H1 (cell line): ENCODE measurements at regions not wholly inside any gene's neighbourhood (a gene's known extent, or its start where the extent isn't known, plus 50 kb on each side); places are given as distances from the start of the nearest gene placed in this dataset.

Experiments used
- CTCF ChIA-PET: fragments of 300-600 bp; sonication (Branson Sonifier 250); formaldehyde crosslinking; loops from one replicate; lab custom pipeline; 2021; ENCODE audit not compliant: partially characterized antibody; lab: Charles Lee
- POLR2A ChIA-PET: fragments of 300-600 bp; sonication (Branson Sonifier 250); formaldehyde crosslinking; loops from one replicate; lab custom pipeline; 2021; ENCODE audit warnings: inconsistent platforms; ENCODE audit not compliant: partially characterized antibody; lab: Charles Lee
- DNase-seq, 2 experiments: peaks; one replicate each; pipeline versions ENCODE4 v3.0.0 to v3.0.0-alpha.2; 2010 to 2022; ENCODE audit warnings: low spot score in 2 of 2, low read depth in 1 of 2, mixed read lengths in 1 of 2
- FAIRE-seq: peaks from 2 replicates; lab custom pipeline; 2011; peaks lifted over from hg19 to GRCh38; lab: Jason Lieb, UNC
- H2AFZ ChIP-seq: 2 replicates; pipeline ENCODE4 v1.8.1; 2012; ENCODE audit warnings: low read length, inconsistent platforms
- H2AK5ac ChIP-seq: 2 replicates; pipeline ENCODE4 v1.6.1; 2013; ENCODE audit warnings: low read depth, low read length
- H2BK120ac ChIP-seq: replicated peaks from 2 replicates; pipeline ENCODE3; 2013; ENCODE audit warnings: low read depth, low read length, inconsistent platforms
- H2BK12ac ChIP-seq: 2 replicates; pipeline ENCODE4 v1.6.1; 2013; ENCODE audit warnings: low read depth, low read length
- H2BK15ac ChIP-seq: 2 replicates; pipeline ENCODE4 v1.6.1; 2013; ENCODE audit warnings: low read length
- H2BK20ac ChIP-seq: 2 replicates; pipeline ENCODE4 v1.6.1; 2013; ENCODE audit warnings: low read length
- H2BK5ac ChIP-seq: 2 replicates; pipeline ENCODE4 v1.6.1; 2013; ENCODE audit warnings: low read depth, low read length
- H3K14ac ChIP-seq: 2 replicates; pipeline ENCODE4 v1.6.1; 2013; ENCODE audit warnings: inconsistent platforms; ENCODE audit not compliant: insufficient read length
- H3K18ac ChIP-seq: 2 replicates; pipeline ENCODE4 v1.6.1; 2013; ENCODE audit warnings: low read length; ENCODE audit errors: extremely low read depth
- H3K23ac ChIP-seq: 2 replicates; pipeline ENCODE4 v1.6.1; 2013; ENCODE audit warnings: inconsistent platforms; ENCODE audit not compliant: insufficient read length
- H3K23me2 ChIP-seq: 2 replicates; pipeline ENCODE4 v1.6.1; 2013; ENCODE audit warnings: low read depth, low read length
- H3K27ac ChIP-seq: 2 replicates; pipeline ENCODE4 v1.6.1; 2011; ENCODE audit warnings: low read depth, low read length, inconsistent platforms
- H3K27me3 ChIP-seq, 4 experiments: replicated peaks in 1 of 4; 1 replicate in 1 of 4; 2 replicates in 3 of 4; pipeline versions ENCODE4 v1.6.1 to v1.8.1; 2011 to 2013; ENCODE audit warnings: low read length in 3 of 4, mild to moderate bottlenecking in 3 of 4, inconsistent platforms in 2 of 4, mixed read lengths in 2 of 4, moderate library complexity in 1 of 4; ENCODE audit not compliant: control insufficient read depth in 3 of 4, insufficient read depth in 3 of 4; ENCODE audit errors: extremely low read depth in 1 of 4
- H3K36me3 ChIP-seq, 4 experiments: 2 replicates each; pipeline versions ENCODE4 v1.6.1 to v1.8.1; 2011 to 2013; ENCODE audit warnings: mild to moderate bottlenecking in 4 of 4, low read length in 3 of 4, moderate library complexity in 2 of 4, control low read depth in 1 of 4, inconsistent platforms in 1 of 4; ENCODE audit not compliant: insufficient read depth in 4 of 4, control insufficient read depth in 2 of 4
- H3K4ac ChIP-seq: replicated peaks from 2 replicates; pipeline ENCODE3; 2013; ENCODE audit warnings: low read length, low read depth, mixed read lengths, inconsistent platforms; ENCODE audit not compliant: insufficient read length
- H3K4me1 ChIP-seq, 4 experiments: replicated peaks in 1 of 4; 1 replicate in 1 of 4; 2 replicates in 3 of 4; pipeline versions ENCODE4 v1.6.1 to v1.8.1; 2011 to 2013; ENCODE audit warnings: low read length in 3 of 4, inconsistent platforms in 2 of 4, mixed read lengths in 1 of 4; ENCODE audit not compliant: insufficient read depth in 4 of 4, control insufficient read depth in 3 of 4
- H3K4me2 ChIP-seq, 2 experiments: 2 replicates each; pipeline versions ENCODE4 v1.6.1 to v1.8.1; 2011 to 2013; ENCODE audit warnings: low read depth in 2 of 2, low read length in 2 of 2, control low read depth in 1 of 2, inconsistent platforms in 1 of 2, mild to moderate bottlenecking in 1 of 2; ENCODE audit not compliant: insufficient read depth in 1 of 2
- H3K4me3 ChIP-seq, 4 experiments: fragments of 200-600, 300-600 bp in 1 of 4; sonication (generic), shearing (Covaris generic), sonication (Bioruptor Twin) in 1 of 4; 2 replicates each; pipeline versions ENCODE4 v1.5.1 to v1.8.1; 2011 to 2016; ENCODE audit warnings: low read length in 4 of 4, low read depth in 3 of 4, control low read depth in 2 of 4, inconsistent platforms in 2 of 4, mild to moderate bottlenecking in 2 of 4, mixed read lengths in 1 of 4, moderate library complexity in 1 of 4; ENCODE audit not compliant: insufficient read depth in 2 of 4; ENCODE audit errors: extremely low read depth in 1 of 4
- H3K56ac ChIP-seq: replicated peaks from 2 replicates; pipeline ENCODE3; 2013; ENCODE audit warnings: low read depth, mild to moderate bottlenecking, mixed read lengths, low read length, inconsistent platforms; ENCODE audit not compliant: insufficient read length
- H3K79me1 ChIP-seq: 2 replicates; pipeline ENCODE4 v1.6.1; 2013; ENCODE audit warnings: low read depth, low read length, control low read depth
- H3K79me2 ChIP-seq, 2 experiments: 2 replicates each; pipeline versions ENCODE4 v1.6.1 to v1.8.1; 2012 to 2013; ENCODE audit warnings: low read length in 2 of 2, mild to moderate bottlenecking in 2 of 2, inconsistent platforms in 1 of 2; ENCODE audit not compliant: insufficient read depth in 2 of 2, control insufficient read depth in 1 of 2
- H3K9ac ChIP-seq, 4 experiments: replicated peaks in 1 of 4; 1 replicate in 1 of 4; 2 replicates in 3 of 4; pipeline versions ENCODE4 v1.6.1 to v1.8.1; 2011 to 2013; ENCODE audit warnings: low read depth in 3 of 4, low read length in 3 of 4, control low read depth in 2 of 4, mild to moderate bottlenecking in 2 of 4, moderate library complexity in 2 of 4, inconsistent platforms in 1 of 4; ENCODE audit errors: extremely low read depth in 1 of 4
- H3K9me3 ChIP-seq, 2 experiments: 2 replicates each; pipeline versions ENCODE4 v1.6.1 to v1.8.1; 2012 to 2013; ENCODE audit warnings: mild to moderate bottlenecking in 2 of 2, moderate library complexity in 2 of 2, control low read depth in 1 of 2, inconsistent platforms in 1 of 2, low read depth in 1 of 2, low read length in 1 of 2, mixed read lengths in 1 of 2; ENCODE audit not compliant: insufficient read depth in 2 of 2
- H4K20me1 ChIP-seq, 2 experiments: replicated peaks in 1 of 2; 2 replicates each; pipeline versions ENCODE3 to v1.8.1; 2011 to 2013; ENCODE audit warnings: inconsistent platforms in 2 of 2, low read length in 2 of 2, mild to moderate bottlenecking in 1 of 2; ENCODE audit not compliant: insufficient read depth in 2 of 2, control insufficient read depth in 1 of 2
- H4K5ac ChIP-seq: 2 replicates; pipeline ENCODE4 v1.6.1; 2013; ENCODE audit warnings: low read length, low read depth, mixed read lengths, inconsistent platforms; ENCODE audit not compliant: insufficient read length
- H4K8ac ChIP-seq: 2 replicates; pipeline ENCODE4 v1.8.0; 2013; ENCODE audit warnings: mild to moderate bottlenecking, moderate library complexity, low read length, inconsistent platforms; ENCODE audit not compliant: insufficient read depth; ENCODE audit errors: extremely low read depth
- H4K91ac ChIP-seq: replicated peaks from 2 replicates; pipeline ENCODE3; 2013; ENCODE audit warnings: low read length, mixed read lengths, inconsistent platforms; ENCODE audit not compliant: insufficient read length
- BRCA1 ChIP-seq: IDR thresholded peaks from 2 replicates; pipeline ENCODE4 v1.6.1; 2012; ENCODE audit warnings: low read depth, low read length, improper control_type of control experiment
- CREB1 ChIP-seq: IDR thresholded peaks from 2 replicates; pipeline ENCODE4 v1.6.1; 2012; ENCODE audit warnings: inconsistent platforms
- EZH2 ChIP-seq: fragments of 200-600 bp; sonication (generic); IDR thresholded peaks from 2 replicates; pipeline ENCODE4 v1.7.1; 2012; ENCODE audit warnings: low read depth, mild to moderate bottlenecking, moderate library complexity, low read length, inconsistent platforms; ENCODE audit not compliant: severe bottlenecking
- FOSL1 ChIP-seq: IDR thresholded peaks from 2 replicates; pipeline ENCODE4 v1.6.1; 2011; ENCODE audit warnings: mild to moderate bottlenecking, low read depth, low read length, moderate library complexity; ENCODE audit not compliant: insufficient read depth
- KDM4A ChIP-seq: IDR thresholded peaks from one replicate; pipeline ENCODE4 v1.7.1; 2012; ENCODE audit warnings: low read depth, mild to moderate bottlenecking, moderate library complexity, low read length, inconsistent platforms; ENCODE audit not compliant: severe bottlenecking
- PHF8 ChIP-seq: fragments of 200-600 bp; sonication (generic); conservative IDR thresholded peaks from 2 replicates; pipeline ENCODE4 v1.7.1; 2012; ENCODE audit warnings: low read depth, mild to moderate bottlenecking, inconsistent platforms, low read length, moderate library complexity
- POLR2AphosphoS5 ChIP-seq: IDR thresholded peaks from 2 replicates; pipeline ENCODE4 v1.6.1; 2011; ENCODE audit warnings: low read depth, low read length
- POU5F1 ChIP-seq: IDR thresholded peaks from 2 replicates; pipeline ENCODE4 v1.6.1; 2011; ENCODE audit warnings: low read depth, mild to moderate bottlenecking, low read length, moderate library complexity
- RAD21 ChIP-seq, 2 experiments: IDR thresholded peaks in 1 of 2; conservative IDR thresholded peaks in 1 of 2; 2 replicates each; pipeline ENCODE4 v1.6.1; 2011; ENCODE audit warnings: low read depth in 2 of 2, low read length in 2 of 2, improper control_type of control experiment in 1 of 2, inconsistent platforms in 1 of 2, mild to moderate bottlenecking in 1 of 2, moderate library complexity in 1 of 2
- RBBP5 ChIP-seq: IDR thresholded peaks from 2 replicates; pipeline ENCODE4 v1.7.1; 2012; ENCODE audit warnings: low read depth, mild to moderate bottlenecking, inconsistent platforms, low read length, moderate library complexity, borderline replicate concordance
- RXRA ChIP-seq: IDR thresholded peaks from 2 replicates; pipeline ENCODE4 v1.6.1; 2011; ENCODE audit warnings: low read depth, mild to moderate bottlenecking, low read length, moderate library complexity; ENCODE audit not compliant: insufficient read depth
- SAP30 ChIP-seq: fragments of 300-600 bp; sonication (generic); IDR thresholded peaks from 2 replicates; pipeline ENCODE4 v1.7.1; 2012; ENCODE audit warnings: low read length, moderate library complexity, mild to moderate bottlenecking, inconsistent platforms; ENCODE audit not compliant: insufficient read depth, insufficient replicate concordance
- SIN3A ChIP-seq, 2 experiments: IDR thresholded peaks in 1 of 2; conservative IDR thresholded peaks in 1 of 2; 2 replicates each; pipeline ENCODE4 v1.6.1; 2011 to 2012; ENCODE audit warnings: low read length in 2 of 2, improper control_type of control experiment in 1 of 2, low read depth in 1 of 2, mild to moderate bottlenecking in 1 of 2
- SRF ChIP-seq: IDR thresholded peaks from 2 replicates; pipeline ENCODE4 v1.6.1; 2011; ENCODE audit warnings: mild to moderate bottlenecking, low read depth, low read length, moderate library complexity
- SUZ12 ChIP-seq: fragments of 200-600 bp; sonication (generic); IDR thresholded peaks from 2 replicates; pipeline ENCODE4 v1.6.1; 2012; ENCODE audit warnings: mild to moderate bottlenecking, inconsistent platforms, low read length, moderate library complexity, mixed read lengths
- WGBS, 2 experiments: shearing (Covaris generic) in 1 of 2; methylation state at CpG; one replicate each; pipeline versions ENCODE4 v1.1.6 to v1.1.7; 2013 to 2015; ENCODE audit warnings: low lambda C conversion rate in 2 of 2, mixed read lengths in 2 of 2, inconsistent platforms in 1 of 2, low coverage in 1 of 2, missing lambda C conversion rate in 1 of 2; ENCODE audit not compliant: insufficient replicate concordance in 2 of 2, insufficient coverage in 1 of 2, insufficient read length in 1 of 2; ENCODE audit errors: extremely low coverage in 1 of 2, missing lambda C conversion rate in 1 of 2; 5-methylcytosine and 5-hydroxymethylcytosine counted together

DNA sequence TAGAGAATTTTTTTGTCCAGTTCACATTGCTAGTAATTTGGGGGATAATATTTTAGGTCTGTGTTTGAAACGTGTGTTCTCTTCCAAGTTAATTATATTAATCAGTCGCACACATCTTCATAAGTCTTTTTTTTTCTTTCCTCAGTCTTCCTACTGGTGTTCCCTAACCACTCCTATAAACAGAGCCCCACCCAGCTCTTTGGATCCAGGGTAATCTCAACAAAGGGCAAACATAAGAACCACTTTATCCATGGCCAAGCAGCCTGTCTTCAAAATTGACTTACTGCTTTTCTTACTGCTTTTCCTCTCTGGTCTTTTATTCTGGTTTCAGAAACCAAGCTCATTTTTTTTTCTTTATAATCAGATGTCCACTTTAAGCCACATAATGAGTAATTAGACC lies 266.8 kb upstream of the NECTIN3 start:
- H4K8ac ChIP-seq, result no peak overlapping the region
- H3K79me1 ChIP-seq, result no peaks in the 10 kb centered on the region
- H3K4me1 ChIP-seq, result no peaks in the 10 kb centered on the region
- no peaks in the 10 kb centered on the region for H3K36me3 ChIP-seq
- no peak overlapping the region for H3K4me2 ChIP-seq
- H2BK15ac ChIP-seq, result no peak overlapping the region
- H2BK20ac ChIP-seq, result no peak overlapping the region
- H3K9me3 ChIP-seq, result no peaks in the 10 kb centered on the region
- H2AK5ac ChIP-seq, result no peak overlapping the region
- H2BK5ac ChIP-seq, result no peak overlapping the region
- H3K14ac ChIP-seq, result no peak overlapping the region
- no peak overlapping the region for H2AFZ ChIP-seq
- H3K23ac ChIP-seq, result no peak overlapping the region
- no peak overlapping the region for H3K27ac ChIP-seq
- H4K91ac ChIP-seq, result no peak overlapping the region
- CTCF ChIA-PET, result no interaction called here
- H2BK120ac ChIP-seq, result no peak overlapping the region
- no peak overlapping the region for H3K9ac ChIP-seq
- H3K27me3 ChIP-seq, result no peaks in the 10 kb centered on the region
- no peak overlapping the region for H2BK12ac ChIP-seq
- no peak overlapping the region for H4K5ac ChIP-seq
- H3K4me3 ChIP-seq, result no peak overlapping the region
- H4K20me1 ChIP-seq, result no peaks in the 10 kb centered on the region
- no peak overlapping the region for H3K4ac ChIP-seq
- DNase-seq (no peak), FAIRE-seq (peak; percentile 39)
- no peak overlapping the region for H3K56ac ChIP-seq
- H3K23me2 ChIP-seq, result no peaks in the 10 kb centered on the region
- POLR2A ChIA-PET, result no interaction called here
- WGBS, 2 experiments, result 85% methylated on average over 2 of the region's 2 CpGs; no CpG with 5 or more reads in 1 of the 2 experiments
- no peaks in the 10 kb centered on the region for H3K79me2 ChIP-seq
- H3K18ac ChIP-seq, result no peak overlapping the region
- TF ChIP-seq SAP30 (no peak), BRCA1 (no peak), CREB1 (no peak), EZH2 (no peak), POU5F1 (no peak), RXRA (no peak), SUZ12 (no peak), PHF8 (no peak), SRF (no peak), FOSL1 (no peak), POLR2AphosphoS5 (no peak), KDM4A (no peak), RAD21 (IDR thresholded peaks at IDR 0.05 in 1 of 2, conservative IDR thresholded peaks at IDR 0.05 in 1 of 2; ENCODE audit: low read depth in 2 of 2, low read length in 2 of 2) (no peak), RBBP5 (no peak), SIN3A (conservative IDR thresholded peaks at IDR 0.05 in 1 of 2, IDR thresholded peaks at IDR 0.05 in 1 of 2; ENCODE audit: low read depth in 1 of 2, low read length in 2 of 2) (no peak)
